SU-DHL-6 (cell line): ENCODE measurements at regions not wholly inside any gene's neighbourhood (a gene's known extent, or its start where the extent isn't known, plus 50 kb on each side); places are given as distances from the start of the nearest gene placed in this dataset.

ENCODE experiments used
- H2AFZ ChIP-seq: fragments of 200-600 bp; sonication (generic); 2 replicates; pipeline ENCODE4 v1.6.1; 2014; ENCODE audit warnings: low read depth, mild to moderate bottlenecking, moderate library complexity, mixed read lengths, antibody characterized with exemption, low read length; ENCODE audit not compliant: severe bottlenecking
- H3F3A ChIP-seq: fragments of 200-600 bp; shearing (Covaris generic); 2 replicates; pipeline ENCODE4 v1.6.0; 2016; ENCODE audit warnings: antibody characterized with exemption, mild to moderate bottlenecking; ENCODE audit not compliant: insufficient read depth
- H3K27ac ChIP-seq: fragments of 200-600 bp; sonication (generic); 2 replicates; pipeline ENCODE4 v1.5.1; 2016; ENCODE audit warnings: low read depth, mild to moderate bottlenecking, low read length, moderate library complexity, mixed read lengths
- H3K27me3 ChIP-seq: fragments of 200-600 bp; sonication (generic), shearing (Covaris generic); 2 replicates; pipeline ENCODE4 v1.6.0; 2014; ENCODE audit warnings: mild to moderate bottlenecking, low read length
- H3K36me3 ChIP-seq: fragments of 200-600 bp; sonication (generic); 2 replicates; pipeline ENCODE4 v1.6.1; 2014; ENCODE audit warnings: mild to moderate bottlenecking, low read length, mixed read lengths
- H3K4me2 ChIP-seq: fragments of 300-600, 200-600 bp; shearing (Covaris generic), sonication (generic); 2 replicates; pipeline ENCODE4 v1.6.0; 2014; ENCODE audit warnings: low read length, low read depth, mild to moderate bottlenecking; ENCODE audit not compliant: poor library complexity, severe bottlenecking
- H3K4me3 ChIP-seq: fragments of 200-600 bp; sonication (generic); 2 replicates; pipeline ENCODE4 v1.5.1; 2014; ENCODE audit warnings: antibody characterized with exemption, low read length, mild to moderate bottlenecking, mixed read lengths; ENCODE audit not compliant: insufficient read depth, poor library complexity, severe bottlenecking
- H3K79me2 ChIP-seq: fragments of 200-600 bp; sonication (generic); 2 replicates; pipeline ENCODE4 v1.6.1; 2014; ENCODE audit warnings: mild to moderate bottlenecking, low read length, moderate library complexity; ENCODE audit not compliant: insufficient read depth
- H3K9ac ChIP-seq: fragments of 200-600 bp; sonication (generic); 2 replicates; pipeline ENCODE4 v1.7.0; 2014; ENCODE audit warnings: mild to moderate bottlenecking, low read length
- H3K9me2 ChIP-seq: fragments of 200-600 bp; sonication (generic); replicated peaks from 2 replicates; pipeline ENCODE4 v1.6.1; 2014; ENCODE audit warnings: low read length; ENCODE audit not compliant: insufficient read depth
- H3K9me3 ChIP-seq: fragments of 200-600 bp; sonication (generic); 2 replicates; pipeline ENCODE4 v1.6.1; 2014; ENCODE audit warnings: low read length, mixed read lengths; ENCODE audit not compliant: insufficient read depth
- H4K20me1 ChIP-seq: fragments of 200-600 bp; sonication (generic); 2 replicates; pipeline ENCODE4 v1.6.1; 2014; ENCODE audit warnings: low read depth, mild to moderate bottlenecking, antibody characterized with exemption, low read length, moderate library complexity, mixed read lengths
- EZH2phosphoT487 ChIP-seq: fragments of 200-600 bp; sonication (generic), shearing (Covaris generic); conservative IDR thresholded peaks from 2 replicates; pipeline ENCODE4 v1.6.1; 2018; ENCODE audit warnings: mild to moderate bottlenecking, antibody characterized with exemption, low read length, moderate library complexity, mixed read lengths
- TF ChIP-seq, protein P1 (sequence below): fragments of 200-600 bp; sonication (generic); IDR thresholded peaks from one replicate; pipeline ENCODE4 v1.5.1; 2017; ENCODE audit warnings: antibody characterized with exemption, mild to moderate bottlenecking, low read length, moderate library complexity; ENCODE audit not compliant: insufficient read depth, poor library complexity, severe bottlenecking

- Histone ChIP-seq H4K20me1 (no peaks in the 10 kb centered on the region), H3K27me3 (no peaks in the 10 kb centered on the region), H3K9ac (no peak overlapping the region), H3K9me3 (no peaks in the 10 kb centered on the region), H3K4me2 (no peak overlapping the region), H2AFZ (no peak overlapping the region), H3K36me3 (no peaks in the 10 kb centered on the region), H3F3A (no peaks in the 10 kb centered on the region), H3K4me3 (no peak overlapping the region), H3K79me2 (no peaks in the 10 kb centered on the region), H3K9me2 (no peaks in the 10 kb centered on the region), H3K27ac (no peak overlapping the region)
- TF ChIP-seq EZH2phosphoT487: no peak
Measured at GRCh38 chr2:176392249-176392648, 123.0 kb downstream of the MTX2 start.

DNA sequence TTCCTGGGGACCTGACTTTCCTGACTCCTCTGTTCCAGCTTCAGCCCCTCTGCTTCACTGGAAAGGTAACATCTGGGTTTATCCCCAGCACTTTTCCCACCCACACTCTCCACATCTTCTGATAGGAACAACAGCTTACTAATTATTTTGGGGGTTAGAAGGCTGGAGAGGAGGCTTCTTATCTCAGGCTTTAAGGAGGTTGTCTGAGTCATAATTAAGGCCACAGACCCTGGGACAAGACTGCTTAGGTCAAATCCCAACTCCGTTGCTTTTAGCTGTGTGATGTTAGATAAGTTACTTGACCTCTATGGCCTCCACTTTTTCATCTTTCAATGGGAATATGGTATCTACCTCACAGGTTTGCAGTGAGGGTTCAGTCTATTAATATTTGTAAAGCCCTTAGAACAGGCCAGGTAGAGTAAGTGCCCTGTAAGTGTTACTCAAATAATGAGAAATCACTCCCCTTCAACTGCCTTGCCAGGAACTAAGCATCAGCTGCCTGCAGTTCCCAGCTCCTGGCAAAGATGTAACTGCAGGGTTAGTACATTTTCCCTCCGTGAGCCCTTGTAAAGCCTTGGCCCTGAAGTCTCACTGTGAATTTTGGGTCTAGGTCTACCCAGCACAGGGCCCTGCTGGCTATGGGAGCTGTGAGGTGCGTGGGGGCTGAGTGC is 123.6 kb downstream of the MTX2 start:
- no peak overlapping the region for H3K27ac ChIP-seq
- no peaks in the 10 kb centered on the region for H3K79me2 ChIP-seq
- H3K36me3 ChIP-seq: no peaks in the 10 kb centered on the region
- no peaks in the 10 kb centered on the region for H3K27me3 ChIP-seq
- H3K4me3 ChIP-seq: no peak overlapping the region
- no peaks in the 10 kb centered on the region for H3K9me3 ChIP-seq
- H3K9ac ChIP-seq: no peak overlapping the region
- H3K4me2 ChIP-seq: no peak overlapping the region
- H3K9me2 ChIP-seq: no peaks in the 10 kb centered on the region
- no peak for TF ChIP-seq EZH2phosphoT487
- TF ChIP-seq, protein P1, sequence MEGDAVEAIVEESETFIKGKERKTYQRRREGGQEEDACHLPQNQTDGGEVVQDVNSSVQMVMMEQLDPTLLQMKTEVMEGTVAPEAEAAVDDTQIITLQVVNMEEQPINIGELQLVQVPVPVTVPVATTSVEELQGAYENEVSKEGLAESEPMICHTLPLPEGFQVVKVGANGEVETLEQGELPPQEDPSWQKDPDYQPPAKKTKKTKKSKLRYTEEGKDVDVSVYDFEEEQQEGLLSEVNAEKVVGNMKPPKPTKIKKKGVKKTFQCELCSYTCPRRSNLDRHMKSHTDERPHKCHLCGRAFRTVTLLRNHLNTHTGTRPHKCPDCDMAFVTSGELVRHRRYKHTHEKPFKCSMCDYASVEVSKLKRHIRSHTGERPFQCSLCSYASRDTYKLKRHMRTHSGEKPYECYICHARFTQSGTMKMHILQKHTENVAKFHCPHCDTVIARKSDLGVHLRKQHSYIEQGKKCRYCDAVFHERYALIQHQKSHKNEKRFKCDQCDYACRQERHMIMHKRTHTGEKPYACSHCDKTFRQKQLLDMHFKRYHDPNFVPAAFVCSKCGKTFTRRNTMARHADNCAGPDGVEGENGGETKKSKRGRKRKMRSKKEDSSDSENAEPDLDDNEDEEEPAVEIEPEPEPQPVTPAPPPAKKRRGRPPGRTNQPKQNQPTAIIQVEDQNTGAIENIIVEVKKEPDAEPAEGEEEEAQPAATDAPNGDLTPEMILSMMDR: no peak
- H4K20me1 ChIP-seq: no peaks in the 10 kb centered on the region
- no peak overlapping the region for H2AFZ ChIP-seq
- no peaks in the 10 kb centered on the region for H3F3A ChIP-seq

DNA sequence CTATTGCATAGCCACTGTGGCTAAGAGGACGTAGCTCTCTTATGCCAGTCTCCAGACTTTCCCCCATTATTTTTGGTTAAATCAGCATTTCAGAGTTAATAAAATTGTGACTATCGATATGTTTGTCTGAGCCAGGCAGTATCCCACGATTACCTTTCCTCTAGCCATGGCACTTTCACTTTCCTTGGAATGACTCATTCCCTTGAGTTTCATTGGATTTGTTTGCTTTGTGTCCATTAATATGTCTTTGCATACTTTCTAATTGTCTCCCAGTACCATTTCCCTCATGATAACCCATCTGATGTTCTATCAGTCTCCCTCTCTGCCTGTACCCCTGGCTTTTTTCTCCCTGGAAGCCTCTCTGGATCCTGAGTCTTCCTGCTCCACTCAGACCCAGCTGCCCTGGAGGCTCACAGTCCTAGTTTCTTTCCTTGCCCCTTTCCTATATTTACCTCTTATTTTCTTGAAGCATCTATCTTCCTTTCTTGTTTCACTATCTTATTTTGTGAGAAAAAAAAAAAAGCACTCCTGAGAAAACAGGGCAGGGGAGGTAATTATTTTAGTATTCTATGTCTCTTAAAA is 126.1 kb downstream of the MTX2 start:
- no peak overlapping the region for H3K4me2 ChIP-seq
- no peak overlapping the region for H2AFZ ChIP-seq

More for the DNA sequence above, 126.1 kb downstream of the MTX2 start:
- Histone ChIP-seq H3F3A (no peaks in the 10 kb centered on the region), H3K9ac (no peak overlapping the region), H3K27ac (no peak overlapping the region), H3K27me3 (no peaks in the 10 kb centered on the region), H3K9me2 (no peaks in the 10 kb centered on the region), H3K79me2 (no peaks in the 10 kb centered on the region), H4K20me1 (no peaks in the 10 kb centered on the region), H3K4me3 (no peak overlapping the region), H3K36me3 (no peaks in the 10 kb centered on the region), H3K9me3 (no peaks in the 10 kb centered on the region)
- TF ChIP-seq, protein P1: no peak
- TF ChIP-seq EZH2phosphoT487: no peak
